GM19035 (cell line): ENCODE measurements at regions not wholly inside any gene's neighbourhood (a gene's known extent, or its start where the extent isn't known, plus 50 kb on each side); places are given as distances from the start of the nearest gene placed in this dataset.
"Not testable (repeated sequence)": the region's sequence is repeated elsewhere in the genome, so short reads cannot be mapped to it uniquely, and the experiment has no call there.

Experiments used
- ATAC-seq: cut with Tn5 transposase; IDR thresholded peaks from one replicate; pipeline ENCODE4 v1.9.1; 2021; ENCODE audit not compliant: unreplicated experiment

DNA sequence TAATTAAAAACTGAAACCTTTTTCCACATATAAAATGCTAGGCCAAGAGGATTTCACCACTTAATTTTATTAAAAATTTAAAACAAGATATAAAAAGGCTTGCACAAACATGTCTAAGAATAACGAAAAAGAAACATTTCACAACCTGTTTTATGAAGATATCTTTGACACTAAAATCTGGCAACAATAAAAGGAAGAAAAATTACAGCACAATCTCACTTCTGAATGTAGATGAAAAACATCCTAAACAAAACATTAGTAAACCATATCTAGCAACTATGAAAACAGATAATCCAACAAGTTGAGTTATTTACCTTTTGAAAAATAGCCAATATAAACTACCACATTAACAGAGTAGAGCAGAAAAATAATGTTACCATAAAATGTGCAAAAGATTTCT lies 185.4 kb upstream of the MMADHC start:
- ATAC-seq, result no peak

- ATAC-seq, result no peak
Observed at GRCh38 chr2:149768320-149768799, 180.8 kb upstream of the MMADHC start.

- no peak for ATAC-seq
Observed at GRCh38 chr2:149767516-149767974, 180.0 kb upstream of the MMADHC start.

DNA sequence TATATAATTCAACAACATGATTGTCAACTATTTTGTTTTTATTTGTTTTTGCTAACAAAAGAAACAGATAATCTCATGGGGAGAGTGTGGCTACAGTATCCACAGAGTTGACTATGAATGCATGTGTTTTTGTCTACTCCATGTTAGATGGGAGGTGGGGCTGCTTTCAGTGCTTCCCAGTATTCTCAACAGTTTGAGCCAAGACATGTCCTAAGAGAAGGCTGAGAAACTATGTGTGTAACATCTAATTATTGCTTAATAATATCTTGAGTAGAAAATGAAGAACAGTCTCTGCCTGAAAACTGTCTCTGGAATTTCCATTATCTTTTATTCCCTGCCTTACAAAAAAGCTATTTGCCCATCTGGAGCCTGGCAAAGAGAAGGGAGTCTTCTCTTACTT lies 178.8 kb upstream of the MMADHC start:
- ATAC-seq, result no peak

GRCh38 chr2:149765636-149766035 lies 178.1 kb upstream of the MMADHC start:
- ATAC-seq, result no peak

GRCh38 chr2:149765003-149765402 lies 177.4 kb upstream of the MMADHC start:
- no peak for ATAC-seq

GRCh38 chr2:149763358-149763757 lies 175.8 kb upstream of the MMADHC start:
- no peak for ATAC-seq

DNA sequence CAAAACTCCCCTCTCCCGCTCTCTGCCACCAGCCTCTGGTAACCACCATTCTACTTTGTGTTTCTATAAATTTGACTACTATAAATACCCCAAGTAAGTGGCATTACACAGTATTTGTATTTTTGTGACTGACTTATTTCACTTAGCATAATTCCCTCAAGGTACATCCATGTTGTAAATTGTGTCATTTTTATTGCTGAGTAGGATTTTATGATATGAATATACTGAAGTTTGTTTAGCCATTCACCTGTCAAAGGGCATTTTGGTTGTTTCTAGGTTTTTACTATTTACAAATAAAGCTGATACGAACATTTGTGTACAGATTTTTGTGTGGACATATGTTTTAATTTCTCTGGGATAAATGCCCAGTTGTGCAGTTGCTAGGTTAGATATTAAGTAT lies 174.0 kb upstream of the MMADHC start:
- ATAC-seq, result no peak

- ATAC-seq, result not testable (repeated sequence)
Observed at GRCh38 chr2:149759382-149759781, 171.8 kb upstream of the MMADHC start.

- not testable (repeated sequence) for ATAC-seq
Observed at GRCh38 chr2:149754722-149755121, 167.1 kb upstream of the MMADHC start.

- no peak for ATAC-seq
Observed at GRCh38 chr2:149747456-149747855, 159.9 kb upstream of the MMADHC start.

GRCh38 chr2:149745396-149746230 lies 158.0 kb upstream of the MMADHC start:
- ATAC-seq, result no peak

- ATAC-seq, result no peak
Observed at GRCh38 chr2:149744865-149745264, 157.3 kb upstream of the MMADHC start.

DNA sequence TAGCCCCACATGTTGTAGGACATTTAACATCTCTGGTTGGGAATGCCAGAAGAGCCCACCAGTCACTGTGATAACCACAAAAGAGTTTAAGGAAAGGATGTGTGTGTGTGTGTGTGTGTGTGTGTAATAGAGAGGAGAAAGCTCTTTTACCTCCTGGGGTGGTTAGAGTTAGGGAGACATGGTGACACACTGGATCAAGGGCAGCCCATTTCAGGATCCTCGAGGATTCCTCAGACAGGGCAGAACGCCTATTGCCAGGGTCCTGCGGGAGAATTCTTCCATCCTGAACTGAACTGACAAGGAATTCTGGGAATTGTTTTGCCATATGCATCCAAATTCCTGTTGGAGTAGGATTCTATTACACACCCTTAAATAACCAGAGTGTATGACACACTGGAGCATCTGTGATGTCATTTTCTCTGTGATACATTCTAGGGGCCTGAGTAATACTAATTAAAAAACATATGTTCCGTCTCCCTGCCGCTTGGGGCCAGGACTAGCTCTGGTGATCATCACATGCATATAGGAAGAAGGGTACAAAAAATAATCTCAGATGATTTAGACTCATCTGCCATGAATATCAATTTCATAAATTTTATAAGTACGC lies 156.4 kb upstream of the MMADHC start:
- no peak for ATAC-seq

DNA sequence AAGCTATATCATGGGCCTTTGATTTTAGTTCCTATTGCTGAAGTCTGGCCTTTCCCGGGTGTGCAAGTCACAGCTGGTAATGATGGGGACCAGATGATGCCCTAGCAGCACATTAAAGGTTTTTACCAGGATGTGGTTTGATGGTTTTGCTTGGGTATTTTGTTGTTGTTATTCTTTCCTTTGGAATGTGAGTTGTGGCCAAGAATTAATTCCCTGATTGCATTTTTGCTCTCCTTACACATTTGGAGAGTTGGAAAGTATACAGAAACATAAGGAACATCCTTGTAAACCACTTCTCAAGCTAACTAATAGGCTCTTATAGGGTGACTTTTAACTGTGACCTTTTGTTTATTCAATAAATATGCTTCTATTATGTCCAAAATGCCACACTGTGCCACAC lies 154.1 kb upstream of the MMADHC start:
- ATAC-seq, result no peak

DNA sequence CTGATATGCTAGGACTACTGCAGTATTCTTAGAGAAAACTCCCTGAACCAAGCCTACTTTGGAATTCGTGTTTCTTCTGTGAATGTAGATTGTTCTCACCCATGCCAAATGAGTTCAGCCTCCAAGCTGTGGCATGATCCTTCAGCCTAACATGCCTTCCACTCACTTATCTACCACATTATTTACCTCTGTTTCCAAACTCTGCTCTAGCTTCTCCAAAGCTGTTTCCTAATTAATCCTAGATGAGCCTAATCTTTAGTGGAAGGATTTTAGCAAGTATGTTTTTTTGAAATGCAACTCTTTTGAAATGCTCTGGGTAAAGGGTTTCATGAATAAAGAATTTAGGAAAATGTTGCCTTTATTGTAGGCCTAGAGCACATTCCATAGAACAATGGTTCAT lies 152.9 kb upstream of the MMADHC start:
- ATAC-seq, result no peak

- ATAC-seq, result no peak
Observed at GRCh38 chr2:149739883-149740265, 152.3 kb upstream of the MMADHC start.

- no peak for ATAC-seq
Observed at GRCh38 chr2:149739171-149739882, 151.8 kb upstream of the MMADHC start.

DNA sequence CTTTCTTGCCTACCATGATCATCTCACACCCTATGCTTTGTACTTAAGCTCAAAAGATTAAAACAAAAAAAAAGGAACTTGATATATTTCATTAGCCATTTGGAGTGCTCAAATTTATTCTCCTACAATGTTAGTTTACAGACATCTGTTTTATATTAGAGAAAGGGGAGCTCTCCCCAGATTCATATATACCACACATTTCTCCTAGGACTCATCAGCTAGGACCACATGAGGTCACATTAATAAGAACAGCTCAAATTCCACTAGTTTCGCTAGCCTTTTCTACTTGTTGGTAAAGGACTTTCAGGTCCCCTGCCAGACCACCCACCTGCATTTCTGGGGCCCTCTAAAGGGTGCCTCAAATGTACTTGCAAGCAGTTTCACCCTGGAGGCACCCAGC lies 151.2 kb upstream of the MMADHC start:
- no peak for ATAC-seq

DNA sequence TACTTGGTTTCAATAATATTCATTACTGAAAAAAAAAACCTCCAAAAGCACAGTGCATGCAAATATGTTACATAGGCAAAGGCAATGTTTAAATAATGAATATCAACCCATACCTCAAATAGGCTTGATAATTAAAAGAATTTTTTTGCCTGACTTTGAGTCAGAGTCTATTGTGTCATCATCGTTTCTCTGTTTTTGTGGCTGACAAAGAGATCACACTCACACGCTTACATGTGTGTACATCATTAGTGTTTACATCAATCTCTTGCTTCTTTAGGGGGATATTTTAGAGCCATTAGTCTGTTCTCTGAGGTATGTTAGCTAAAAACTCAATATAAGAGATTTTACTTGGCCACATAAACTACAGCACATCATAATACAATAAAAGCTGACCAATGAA lies 150.3 kb upstream of the MMADHC start:
- no peak for ATAC-seq

GRCh38 chr2:149735237-149735958 lies 147.8 kb upstream of the MMADHC start:
- no peak for ATAC-seq
